Stimulated activated CD8-positive, alpha-beta memory T cell treated with anti-CD3 and anti-CD28 coated beads, Interleukin-4, amount 100 ng/mL, for 48 hours (primary cell): ENCODE measurements at regions not wholly inside any gene's neighbourhood (a gene's known extent, or its start where the extent isn't known, plus 50 kb on each side); places are given as distances from the start of the nearest gene placed in this dataset.

Experiments
- DNase-seq: peaks from one replicate; pipeline ENCODE4 v3.0.0-alpha.2; 2020

- DNase-seq = no peak
Measured at GRCh38 chr1:213914392-213914791, 73.4 kb upstream of the PROX1 start.

GRCh38 chr1:213921311-213921710 is 66.5 kb upstream of the PROX1 start:
- no peak for DNase-seq

DNA sequence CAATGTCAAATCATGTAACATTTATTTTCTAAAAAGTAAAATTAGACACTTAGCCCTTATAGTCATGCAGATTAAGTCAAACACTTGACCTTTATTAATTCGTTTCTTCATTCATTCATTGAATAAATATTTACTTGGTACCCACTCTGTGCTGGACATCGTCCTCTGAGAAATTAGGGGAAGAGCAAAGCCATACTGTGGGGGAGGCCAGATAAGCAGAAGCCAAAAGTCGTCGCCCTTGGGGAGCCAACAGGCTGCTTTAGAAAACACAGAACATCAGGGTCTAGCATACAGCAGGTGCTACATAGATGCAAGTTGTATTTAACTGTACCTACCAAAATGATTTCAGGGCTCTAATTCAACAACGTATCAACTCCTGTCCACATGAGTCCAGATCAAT is 66.1 kb upstream of the PROX1 start:
- no peak for DNase-seq

DNA sequence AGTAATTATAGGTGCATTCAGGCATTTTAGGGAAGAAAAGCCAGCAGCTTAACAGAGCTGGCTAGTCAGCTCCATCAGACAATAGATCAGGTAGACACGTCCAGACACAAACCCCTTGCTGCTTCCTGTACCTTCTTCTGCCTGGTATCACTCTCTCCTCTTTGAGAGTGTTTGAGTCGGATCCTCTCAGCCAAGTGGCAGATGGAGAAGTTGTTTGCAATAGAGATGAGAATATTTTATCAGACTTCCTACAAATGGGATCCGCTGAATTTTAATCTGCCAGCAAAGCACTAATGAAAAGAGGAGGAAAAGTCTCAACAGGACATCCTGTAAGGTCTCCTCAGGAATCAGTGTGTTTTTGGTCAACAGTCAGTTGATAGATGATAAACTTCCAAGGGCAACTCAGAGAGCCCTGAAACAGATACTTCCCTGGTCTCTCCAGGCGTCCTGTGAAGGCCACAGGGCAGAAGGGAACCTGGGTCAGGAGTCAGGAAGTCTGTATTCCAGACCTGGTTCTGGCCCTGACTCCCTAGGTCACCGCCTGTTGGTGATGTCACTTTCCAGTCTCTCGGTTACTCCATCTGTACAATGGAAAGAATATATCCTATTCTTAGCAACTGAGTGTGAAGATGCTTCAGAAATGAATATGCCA is 62.1 kb upstream of the PROX1 start:
- DNase-seq = no peak

- no peak for DNase-seq
Measured at GRCh38 chr1:213927846-213928245, 59.9 kb upstream of the PROX1 start.

GRCh38 chr1:213929398-213929797 is 58.4 kb upstream of the PROX1 start:
- DNase-seq = no peak

DNA sequence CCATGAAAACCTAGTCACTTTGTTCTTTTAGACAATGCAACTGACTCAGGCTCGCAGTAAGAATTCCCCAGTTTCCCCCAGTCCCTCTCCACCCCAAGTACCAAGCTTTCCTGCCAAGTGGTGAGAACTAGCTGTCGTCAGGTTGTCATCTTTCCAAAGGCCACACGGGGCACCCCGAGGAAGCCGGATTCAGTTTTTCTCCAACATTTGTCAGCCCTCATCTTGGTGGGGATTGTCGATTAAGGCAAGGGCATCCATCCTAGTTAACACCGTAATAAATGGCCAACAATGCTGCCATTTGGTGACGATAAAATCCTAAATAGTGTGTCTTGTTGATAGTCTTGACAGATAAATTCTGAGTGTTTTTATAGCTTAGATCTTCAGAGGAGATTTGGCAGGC is 55.9 kb upstream of the PROX1 start:
- DNase-seq = no peak

GRCh38 chr1:213933336-213933735 is 54.4 kb upstream of the PROX1 start:
- DNase-seq = no peak

- no peak for DNase-seq
Measured at GRCh38 chr1:213934649-213935048, 53.1 kb upstream of the PROX1 start.

- DNase-seq = no peak
Measured at GRCh38 chr1:213936571-213936970, 51.2 kb upstream of the PROX1 start.
